SK-N-MC (cell line): ENCODE measurements at regions not wholly inside any gene's neighbourhood (a gene's known extent, or its start where the extent isn't known, plus 50 kb on each side); places are given as distances from the start of the nearest gene placed in this dataset.

Source experiments
- EZH2 ChIP-seq: fragments of 200-600 bp; sonication (generic); IDR thresholded peaks from one replicate; pipeline ENCODE4 v1.6.1; 2017; ENCODE audit warnings: antibody characterized with exemption
- FOXP2 ChIP-seq: optimal IDR thresholded peaks from 2 replicates; pipeline ENCODE3; 2011; ENCODE audit warnings: mild to moderate bottlenecking, moderate library complexity; ENCODE audit not compliant: insufficient read depth; ENCODE audit errors: extremely low read length, control extremely low read depth
- POLR2AphosphoS5 ChIP-seq: IDR thresholded peaks from 2 replicates; pipeline ENCODE4 v1.6.1; 2012; ENCODE audit warnings: mild to moderate bottlenecking, low read depth, low read length, borderline replicate concordance

DNA sequence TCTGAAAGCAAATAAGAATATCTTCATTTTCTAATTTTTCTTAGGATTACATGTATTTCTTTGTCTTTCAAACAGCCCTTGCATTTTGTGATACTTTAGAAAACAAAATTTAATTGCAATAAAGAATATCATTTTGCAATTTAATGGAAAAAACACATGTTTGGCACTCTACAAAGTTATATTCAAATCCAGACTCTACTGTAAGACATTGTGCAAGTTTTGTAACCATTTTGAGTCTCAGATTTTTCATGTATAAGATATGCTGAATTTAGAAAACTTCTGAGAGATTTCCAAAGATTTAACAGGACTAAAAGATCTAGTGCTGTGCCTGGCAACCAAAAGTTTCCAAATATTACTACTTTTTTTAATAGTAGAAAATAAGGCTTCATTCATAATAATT, 187.1 kb upstream of the AGTR1 start:
- TF ChIP-seq POLR2AphosphoS5 (no peak), EZH2 (no peak), FOXP2 (no peak)
